Erythroblast (primary cell): ENCODE measurements at regions not wholly inside any gene's neighbourhood (a gene's known extent, or its start where the extent isn't known, plus 50 kb on each side); places are given as distances from the start of the nearest gene placed in this dataset.

Experiments used
- GATA1 ChIP-seq: IDR thresholded peaks from 2 replicates; pipeline ENCODE4 v1.6.1; 2011; ENCODE audit warnings: low read depth, mild to moderate bottlenecking, control low read depth, low read length, moderate library complexity
- POLR2A ChIP-seq: IDR thresholded peaks from 2 replicates; pipeline ENCODE4 v1.6.1; 2011; ENCODE audit warnings: mild to moderate bottlenecking, low read length

- TF ChIP-seq POLR2A (no peak), GATA1 (no peak)
Observed at GRCh38 chr1:209202830-209203532, 380.5 kb upstream of the CAMK1G start.
